H9 (cell line): ENCODE measurements at regions not wholly inside any gene's neighbourhood (a gene's known extent, or its start where the extent isn't known, plus 50 kb on each side); places are given as distances from the start of the nearest gene placed in this dataset.

ENCODE experiments used
- DNase-seq: peaks from one replicate; pipeline ENCODE4 v3.0.0-alpha.2; 2017
- H2AFZ ChIP-seq: one replicate; pipeline ENCODE4 v1.6.1; 2013; ENCODE audit warnings: mild to moderate bottlenecking, low read length, control low read depth, moderate library complexity
- H2AK5ac ChIP-seq: 2 replicates; pipeline ENCODE4 v1.6.1; 2013; ENCODE audit warnings: low read length, control low read depth, mixed read lengths; ENCODE audit not compliant: insufficient read length
- H2BK120ac ChIP-seq: one replicate; pipeline ENCODE4 v1.6.1; 2013; ENCODE audit warnings: low read depth, mild to moderate bottlenecking, low read length, control low read depth, inconsistent platforms; ENCODE audit not compliant: poor library complexity, severe bottlenecking
- H2BK12ac ChIP-seq: 2 replicates; pipeline ENCODE4 v1.6.1; 2013; ENCODE audit warnings: low read length, control low read depth, mixed read lengths, low read depth; ENCODE audit not compliant: insufficient read length
- H2BK15ac ChIP-seq: 2 replicates; pipeline ENCODE4 v1.6.1; 2013; ENCODE audit warnings: low read depth, low read length, control low read depth
- H2BK20ac ChIP-seq: one replicate; pipeline ENCODE4 v1.6.1; 2013; ENCODE audit warnings: low read depth, mild to moderate bottlenecking, low read length, control low read depth, inconsistent platforms; ENCODE audit not compliant: poor library complexity, severe bottlenecking
- H2BK5ac ChIP-seq: 2 replicates; pipeline ENCODE4 v1.6.1; 2013; ENCODE audit warnings: low read length, control low read depth, mixed read lengths; ENCODE audit not compliant: insufficient read length
- H3K14ac ChIP-seq: 2 replicates; pipeline ENCODE4 v1.6.1; 2013; ENCODE audit warnings: low read length, control low read depth; ENCODE audit not compliant: insufficient read depth
- H3K18ac ChIP-seq: 2 replicates; pipeline ENCODE4 v1.6.1; 2013; ENCODE audit warnings: low read depth, mild to moderate bottlenecking, mixed read lengths, low read length, control low read depth; ENCODE audit not compliant: insufficient read length
- H3K23ac ChIP-seq: 2 replicates; pipeline ENCODE4 v1.6.1; 2013; ENCODE audit warnings: low read length, control low read depth, mixed read lengths, low read depth; ENCODE audit not compliant: insufficient read length
- H3K23me2 ChIP-seq: 2 replicates; pipeline ENCODE4 v1.6.1; 2013; ENCODE audit warnings: low read depth, mild to moderate bottlenecking, mixed read lengths, low read length, control low read depth; ENCODE audit not compliant: insufficient read length, poor library complexity, severe bottlenecking
- H3K27ac ChIP-seq: 2 replicates; pipeline ENCODE4 v1.5.1; 2013; ENCODE audit warnings: low read length, control low read depth, mixed read lengths, low read depth; ENCODE audit not compliant: insufficient read length
- H3K27me3 ChIP-seq: 2 replicates; pipeline ENCODE4 v1.6.1; 2013; ENCODE audit warnings: low read length, control low read depth, inconsistent platforms; ENCODE audit not compliant: insufficient read depth
- H3K4ac ChIP-seq: 2 replicates; pipeline ENCODE4 v1.6.1; 2013; ENCODE audit warnings: low read depth, mild to moderate bottlenecking, control low read depth, inconsistent platforms, low read length, moderate library complexity
- H3K4me1 ChIP-seq: 2 replicates; pipeline ENCODE4 v1.6.1; 2013; ENCODE audit warnings: low read length, control low read depth, inconsistent platforms; ENCODE audit not compliant: insufficient read depth
- H3K4me2 ChIP-seq: 2 replicates; pipeline ENCODE4 v1.6.1; 2013; ENCODE audit warnings: low read length, control low read depth, mixed read lengths; ENCODE audit not compliant: insufficient read length, insufficient read depth
- H3K56ac ChIP-seq: 2 replicates; pipeline ENCODE4 v1.6.1; 2013; ENCODE audit warnings: low read depth, mild to moderate bottlenecking, mixed read lengths, low read length, control low read depth; ENCODE audit not compliant: insufficient read length
- H3K79me1 ChIP-seq: 2 replicates; pipeline ENCODE4 v1.6.1; 2013; ENCODE audit warnings: low read depth, mild to moderate bottlenecking, moderate library complexity, low read length, control low read depth, inconsistent platforms; ENCODE audit not compliant: insufficient read depth, poor library complexity, severe bottlenecking
- H3K79me2 ChIP-seq: 2 replicates; pipeline ENCODE4 v1.6.1; 2013; ENCODE audit warnings: low read length, control low read depth, inconsistent platforms; ENCODE audit not compliant: insufficient read depth
- H3K9ac ChIP-seq: 2 replicates; pipeline ENCODE4 v1.6.1; 2013; ENCODE audit warnings: low read length, control low read depth, mixed read lengths; ENCODE audit not compliant: insufficient read length; ENCODE audit errors: extremely low read depth
- H3K9me3 ChIP-seq: one replicate; pipeline ENCODE4 v1.6.1; 2013; ENCODE audit warnings: low read depth, low read length, inconsistent platforms; ENCODE audit not compliant: control insufficient read depth
- H3T11ph ChIP-seq: one replicate; pipeline ENCODE4 v1.6.1; 2013; ENCODE audit warnings: mild to moderate bottlenecking, low read length, control low read depth, inconsistent platforms
- H4K20me1 ChIP-seq: one replicate; pipeline ENCODE4 v1.6.1; 2013; ENCODE audit not compliant: control insufficient read depth, insufficient read length, insufficient read depth
- H4K5ac ChIP-seq: 2 replicates; pipeline ENCODE4 v1.6.1; 2013; ENCODE audit warnings: low read depth, mild to moderate bottlenecking, mixed read lengths, low read length, control low read depth; ENCODE audit not compliant: insufficient read length
- H4K8ac ChIP-seq: replicated peaks from 2 replicates; pipeline ENCODE4 v1.6.1; 2013; ENCODE audit warnings: low read length, control low read depth, mixed read lengths, low read depth; ENCODE audit not compliant: insufficient read length
- H4K91ac ChIP-seq: 2 replicates; pipeline ENCODE4 v1.6.1; 2013; ENCODE audit warnings: low read depth, mild to moderate bottlenecking, moderate library complexity, mixed read lengths, low read length, control low read depth; ENCODE audit not compliant: insufficient read length
- H3K27ac Mint-ChIP-seq, 3 experiments: 2 replicates in 2 of 3; 3 replicates in 1 of 3; pipeline ENCODE4 v1.8.0; 2020 to 2021; ENCODE audit warnings: mixed read lengths in 3 of 3, mild to moderate bottlenecking in 1 of 3, moderate library complexity in 1 of 3
- H3K27me3 Mint-ChIP-seq: 2 replicates; pipeline ENCODE4 v1.8.0; 2021; ENCODE audit warnings: low read depth, mild to moderate bottlenecking, moderate library complexity, mixed read lengths
- H3K36me3 Mint-ChIP-seq, 3 experiments: 2 replicates in 2 of 3; 3 replicates in 1 of 3; pipeline ENCODE4 v1.8.0; 2020 to 2021; ENCODE audit warnings: low read depth in 3 of 3, mixed read lengths in 3 of 3; ENCODE audit not compliant: insufficient read depth in 1 of 3
- H3K4me1 Mint-ChIP-seq, 2 experiments: 2 replicates each; pipeline ENCODE4 v1.8.0; 2020; ENCODE audit warnings: mixed read lengths in 2 of 2
- H3K4me3 Mint-ChIP-seq, 2 experiments: 2 replicates in 1 of 2; 3 replicates in 1 of 2; pipeline ENCODE4 v1.8.0; 2020 to 2021; ENCODE audit warnings: mild to moderate bottlenecking in 2 of 2, mixed read lengths in 2 of 2, moderate library complexity in 1 of 2
- H3K9me3 Mint-ChIP-seq, 2 experiments: 2 replicates in 1 of 2; 3 replicates in 1 of 2; pipeline ENCODE4 v1.8.0; 2020; ENCODE audit warnings: mild to moderate bottlenecking in 2 of 2, mixed read lengths in 2 of 2, moderate library complexity in 1 of 2
- WGBS: extraction: QIAGEN DNeasy Blood & Tissue Kit; methylation state at CpG from one replicate; pipeline ENCODE4 v1.1.7; 2013; ENCODE audit warnings: missing lambda C conversion rate, low lambda C conversion rate, mixed read lengths; ENCODE audit not compliant: insufficient read length; ENCODE audit errors: extremely low coverage; 5-methylcytosine and 5-hydroxymethylcytosine counted together
- TF ChIP-seq, protein P1 (sequence below): fragments of 200-600 bp; sonication (generic); conservative IDR thresholded peaks from 3 replicates; pipeline ENCODE4 v1.8.0; 2021; ENCODE audit warnings: antibody characterized with exemption, mild to moderate bottlenecking

GRCh38 chr20:7003598-7003997 is 236.1 kb downstream of the BMP2 start:
- H3K4me2 ChIP-seq, result no peak overlapping the region
- TF ChIP-seq, protein P1, sequence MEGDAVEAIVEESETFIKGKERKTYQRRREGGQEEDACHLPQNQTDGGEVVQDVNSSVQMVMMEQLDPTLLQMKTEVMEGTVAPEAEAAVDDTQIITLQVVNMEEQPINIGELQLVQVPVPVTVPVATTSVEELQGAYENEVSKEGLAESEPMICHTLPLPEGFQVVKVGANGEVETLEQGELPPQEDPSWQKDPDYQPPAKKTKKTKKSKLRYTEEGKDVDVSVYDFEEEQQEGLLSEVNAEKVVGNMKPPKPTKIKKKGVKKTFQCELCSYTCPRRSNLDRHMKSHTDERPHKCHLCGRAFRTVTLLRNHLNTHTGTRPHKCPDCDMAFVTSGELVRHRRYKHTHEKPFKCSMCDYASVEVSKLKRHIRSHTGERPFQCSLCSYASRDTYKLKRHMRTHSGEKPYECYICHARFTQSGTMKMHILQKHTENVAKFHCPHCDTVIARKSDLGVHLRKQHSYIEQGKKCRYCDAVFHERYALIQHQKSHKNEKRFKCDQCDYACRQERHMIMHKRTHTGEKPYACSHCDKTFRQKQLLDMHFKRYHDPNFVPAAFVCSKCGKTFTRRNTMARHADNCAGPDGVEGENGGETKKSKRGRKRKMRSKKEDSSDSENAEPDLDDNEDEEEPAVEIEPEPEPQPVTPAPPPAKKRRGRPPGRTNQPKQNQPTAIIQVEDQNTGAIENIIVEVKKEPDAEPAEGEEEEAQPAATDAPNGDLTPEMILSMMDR, result no peak
- no peaks in the 10 kb centered on the region for H4K20me1 ChIP-seq
- Mint-ChIP-seq H3K27me3 (no peaks in the 10 kb centered on the region), H3K4me3 (no peak overlapping the region), H3K4me1 (peaks cover 8 to 12% of the 10 kb centered on the region in 2 experiments), H3K36me3 (peaks cover 5 to 23% (median 12%) of the 10 kb centered on the region in 3 experiments; a peak in 6 of 7 replicates), H3K9me3 (peaks cover 14 to 18% of the 10 kb centered on the region in 2 experiments), H3K27ac (no peak overlapping the region)
- H2BK120ac ChIP-seq, result no peak overlapping the region
- no peak overlapping the region for H3T11ph ChIP-seq
- no peak overlapping the region for H3K27ac ChIP-seq
- no peak overlapping the region for H3K56ac ChIP-seq
- H3K4ac ChIP-seq, result no peak overlapping the region
- H2BK20ac ChIP-seq, result no peak overlapping the region
- H3K79me1 ChIP-seq, result no peaks in the 10 kb centered on the region
- H3K18ac ChIP-seq, result no peak overlapping the region
- no peak overlapping the region for H2BK12ac ChIP-seq
- H3K23ac ChIP-seq, result no peak overlapping the region
- H3K14ac ChIP-seq, result no peak overlapping the region
- H3K9ac ChIP-seq, result no peak overlapping the region
- H3K4me1 ChIP-seq, result no peaks in the 10 kb centered on the region
- H2AFZ ChIP-seq, result no peak overlapping the region
- H4K5ac ChIP-seq, result no peak overlapping the region
- no peak overlapping the region for H2AK5ac ChIP-seq
- no peaks in the 10 kb centered on the region for H3K23me2 ChIP-seq
- H3K27me3 ChIP-seq, result no peaks in the 10 kb centered on the region
- H2BK5ac ChIP-seq, result no peak overlapping the region
- no peak overlapping the region for H2BK15ac ChIP-seq
- no peak overlapping the region for H4K8ac ChIP-seq
- H4K91ac ChIP-seq, result no peak overlapping the region
- H3K79me2 ChIP-seq, result no peaks in the 10 kb centered on the region
- no CpG with 5 or more reads among the region's 1 CpG for WGBS
- no peaks in the 10 kb centered on the region for H3K9me3 ChIP-seq
- no peak for DNase-seq
